ENCODE measurements at regions not wholly inside any gene's neighbourhood (a gene's known extent, or its start where the extent isn't known, plus 50 kb on each side); places are given as distances from the start of the nearest gene placed in this dataset.
"Not testable (repeated sequence)": the region's sequence is repeated elsewhere in the genome, so short reads cannot be mapped to it uniquely, and the experiment has no call there.

GRCh38 chr14:55847766-55848165 is 267.8 kb downstream of the KTN1 start:
- DNase-seq: no peak
- peaks cover 3 to 4% of the 10 kb centered on the region in 2 donors for H3K27me3 Mint-ChIP-seq
- H3K4me1 Mint-ChIP-seq: no peaks in the 10 kb centered on the region
- no peaks in the 10 kb centered on the region for H3K36me3 ChIP-seq (ENCODE audit: insufficient read depth, low read length)
- no peaks in the 10 kb centered on the region for H3K36me3 Mint-ChIP-seq
- H3K9me3 Mint-ChIP-seq: peaks cover 0 to 1% (median 0%) of the 10 kb centered on the region in 5 donors
- CTCF ChIA-PET: no interaction called here
- no peaks in the 10 kb centered on the region for H3K4me1 ChIP-seq (ENCODE audit: insufficient read depth, low read length)
- H3K4me3 ChIP-seq (ENCODE audit: low read length): no peak overlapping the region
- no peak overlapping the region for H3K4me3 Mint-ChIP-seq
- no peaks in the 10 kb centered on the region for H3K27me3 ChIP-seq (ENCODE audit: insufficient read depth, low read length, poor library complexity, severe bottlenecking)
- H3K27ac ChIP-seq (ENCODE audit: low read depth, low read length): no peak overlapping the region
- H3K27ac Mint-ChIP-seq: no peak overlapping the region
- H3K9me3 ChIP-seq (ENCODE audit: low read length): no peaks in the 10 kb centered on the region
- POLR2A ChIA-PET: no interaction called here

- Mint-ChIP-seq H3K4me3 (no peak overlapping the region), H3K27me3 (peaks cover 3 to 4% of the 10 kb centered on the region in 2 donors), H3K9me3 (peaks cover 0 to 1% (median 0%) of the 10 kb centered on the region in 5 donors), H3K4me1 (no peaks in the 10 kb centered on the region), H3K27ac (no peak overlapping the region), H3K36me3 (no peaks in the 10 kb centered on the region)
- no peaks in the 10 kb centered on the region for H3K36me3 ChIP-seq (ENCODE audit: insufficient read depth, low read length)
- H3K4me3 ChIP-seq (ENCODE audit: low read length): no peak overlapping the region
- H3K27me3 ChIP-seq (ENCODE audit: insufficient read depth, low read length, poor library complexity, severe bottlenecking): no peaks in the 10 kb centered on the region
- H3K27ac ChIP-seq (ENCODE audit: low read depth, low read length): no peak overlapping the region
- POLR2A ChIA-PET: no interaction called here
- no peaks in the 10 kb centered on the region for H3K9me3 ChIP-seq (ENCODE audit: low read length)
- CTCF ChIA-PET: no interaction called here
- H3K4me1 ChIP-seq (ENCODE audit: insufficient read depth, low read length): no peaks in the 10 kb centered on the region
- DNase-seq: no peak
These were observed 269.0 kb downstream of the KTN1 start for GRCh38 chr14:55848964-55849363.

GRCh38 chr14:55849833-55850232 is 268.4 kb upstream of the PELI2 start:
- no peaks in the 10 kb centered on the region for H3K4me1 Mint-ChIP-seq
- H3K9me3 ChIP-seq (ENCODE audit: low read length): no peaks in the 10 kb centered on the region
- DNase-seq: no peak

GRCh38 chr14:55850825-55851241 is 267.4 kb upstream of the PELI2 start:
- Histone ChIP-seq H3K27me3 (ENCODE audit: insufficient read depth, low read length, poor library complexity, severe bottlenecking) (no peaks in the 10 kb centered on the region), H3K27ac (ENCODE audit: low read depth, low read length) (no peak overlapping the region), H3K9me3 (ENCODE audit: low read length) (no peaks in the 10 kb centered on the region), H3K36me3 (ENCODE audit: insufficient read depth, low read length) (no peaks in the 10 kb centered on the region), H3K4me1 (ENCODE audit: insufficient read depth, low read length) (no peaks in the 10 kb centered on the region), H3K4me3 (ENCODE audit: low read length) (no peak overlapping the region)
- peaks cover 0 to 1% (median 0%) of the 10 kb centered on the region in 5 donors for H3K9me3 Mint-ChIP-seq
- no peak for DNase-seq
- H3K27me3 Mint-ChIP-seq: peaks cover 3 to 4% of the 10 kb centered on the region in 2 donors
- H3K27ac Mint-ChIP-seq: no peak overlapping the region
- no peaks in the 10 kb centered on the region for H3K4me1 Mint-ChIP-seq
- ChIA-PET POLR2A (no interaction called here), CTCF (no interaction called here)
- H3K36me3 Mint-ChIP-seq: no peaks in the 10 kb centered on the region
- no peak overlapping the region for H3K4me3 Mint-ChIP-seq

More at GRCh38 chr14:55849833-55850232, 268.4 kb upstream of the PELI2 start:
- H3K9me3 Mint-ChIP-seq: peaks cover 0 to 1% (median 0%) of the 10 kb centered on the region in 5 donors
- H3K4me3 Mint-ChIP-seq: no peak overlapping the region
- ChIA-PET CTCF (no interaction called here), POLR2A (no interaction called here)
- no peaks in the 10 kb centered on the region for H3K36me3 Mint-ChIP-seq
- peaks cover 3 to 4% of the 10 kb centered on the region in 2 donors for H3K27me3 Mint-ChIP-seq
- H3K4me1 ChIP-seq (ENCODE audit: insufficient read depth, low read length): no peaks in the 10 kb centered on the region
- no peak overlapping the region for H3K27ac Mint-ChIP-seq
- no peaks in the 10 kb centered on the region for H3K27me3 ChIP-seq (ENCODE audit: insufficient read depth, low read length, poor library complexity, severe bottlenecking)
- H3K4me3 ChIP-seq (ENCODE audit: low read length): no peak overlapping the region
- H3K27ac ChIP-seq (ENCODE audit: low read depth, low read length): no peak overlapping the region
- H3K36me3 ChIP-seq (ENCODE audit: insufficient read depth, low read length): no peaks in the 10 kb centered on the region

- CTCF ChIA-PET: no interaction called here
- H3K36me3 ChIP-seq (ENCODE audit: insufficient read depth, low read length): no peaks in the 10 kb centered on the region
These were observed 266.9 kb upstream of the PELI2 start for GRCh38 chr14:55851301-55851700.

GRCh38 chr14:55851961-55852360 is 266.2 kb upstream of the PELI2 start:
- H3K27me3 Mint-ChIP-seq: peaks cover 3 to 4% of the 10 kb centered on the region in 2 donors
- H3K27ac Mint-ChIP-seq: no peak overlapping the region
- H3K36me3 Mint-ChIP-seq: no peaks in the 10 kb centered on the region
- POLR2A ChIA-PET: no interaction called here
- no peaks in the 10 kb centered on the region for H3K4me1 Mint-ChIP-seq
- H3K9me3 Mint-ChIP-seq: peaks cover 0 to 1% (median 0%) of the 10 kb centered on the region in 5 donors
- Histone ChIP-seq H3K4me3 (ENCODE audit: low read length) (no peak overlapping the region), H3K27ac (ENCODE audit: low read depth, low read length) (no peak overlapping the region), H3K36me3 (ENCODE audit: insufficient read depth, low read length) (no peaks in the 10 kb centered on the region), H3K4me1 (ENCODE audit: insufficient read depth, low read length) (no peaks in the 10 kb centered on the region), H3K9me3 (ENCODE audit: low read length) (no peaks in the 10 kb centered on the region), H3K27me3 (ENCODE audit: insufficient read depth, low read length, poor library complexity, severe bottlenecking) (no peaks in the 10 kb centered on the region)
- CTCF ChIA-PET: no interaction called here
- DNase-seq: no peak
- H3K4me3 Mint-ChIP-seq: no peak overlapping the region

More at GRCh38 chr14:55851301-55851700, 266.9 kb upstream of the PELI2 start:
- POLR2A ChIA-PET: no interaction called here
- Histone ChIP-seq H3K4me1 (ENCODE audit: insufficient read depth, low read length) (no peaks in the 10 kb centered on the region), H3K9me3 (ENCODE audit: low read length) (no peaks in the 10 kb centered on the region), H3K4me3 (ENCODE audit: low read length) (no peak overlapping the region), H3K27ac (ENCODE audit: low read depth, low read length) (no peak overlapping the region), H3K27me3 (ENCODE audit: insufficient read depth, low read length, poor library complexity, severe bottlenecking) (no peaks in the 10 kb centered on the region)
- H3K27ac Mint-ChIP-seq: no peak overlapping the region
- no peaks in the 10 kb centered on the region for H3K36me3 Mint-ChIP-seq
- H3K9me3 Mint-ChIP-seq: peaks cover 0 to 1% (median 0%) of the 10 kb centered on the region in 5 donors
- DNase-seq: no peak
- H3K4me3 Mint-ChIP-seq: no peak overlapping the region
- peaks cover 3 to 4% of the 10 kb centered on the region in 2 donors for H3K27me3 Mint-ChIP-seq
- no peaks in the 10 kb centered on the region for H3K4me1 Mint-ChIP-seq

GRCh38 chr14:55855751-55856150 is 262.5 kb upstream of the PELI2 start:
- Mint-ChIP-seq H3K36me3 (peaks cover 0 to 10% (median 3%) of the 10 kb centered on the region in 3 donors), H3K4me3 (no peak overlapping the region), H3K4me1 (no peaks in the 10 kb centered on the region), H3K27ac (no peak overlapping the region), H3K27me3 (peaks cover 0 to under 1% of the 10 kb centered on the region in 2 donors), H3K9me3 (peaks cover 10 to 14% (median 12%) of the 10 kb centered on the region in 5 donors)
- no peaks in the 10 kb centered on the region for H3K4me1 ChIP-seq (ENCODE audit: insufficient read depth, low read length)
- ChIA-PET POLR2A (no interaction called here), CTCF (no interaction called here)
- H3K36me3 ChIP-seq (ENCODE audit: insufficient read depth, low read length): no peaks in the 10 kb centered on the region
- H3K27ac ChIP-seq (ENCODE audit: low read depth, low read length): no peak overlapping the region
- no peaks in the 10 kb centered on the region for H3K9me3 ChIP-seq (ENCODE audit: low read length)
- no peak for DNase-seq
- H3K4me3 ChIP-seq (ENCODE audit: low read length): no peak overlapping the region
- no peaks in the 10 kb centered on the region for H3K27me3 ChIP-seq (ENCODE audit: insufficient read depth, low read length, poor library complexity, severe bottlenecking)

- peaks cover 17 to 24% (median 18%) of the 10 kb centered on the region in 5 donors for H3K9me3 Mint-ChIP-seq
- Histone ChIP-seq H3K27me3 (ENCODE audit: insufficient read depth, low read length, poor library complexity, severe bottlenecking) (no peaks in the 10 kb centered on the region), H3K4me1 (ENCODE audit: insufficient read depth, low read length) (no peaks in the 10 kb centered on the region), H3K9me3 (ENCODE audit: low read length) (no peaks in the 10 kb centered on the region), H3K27ac (ENCODE audit: low read depth, low read length) (no peak overlapping the region), H3K4me3 (ENCODE audit: low read length) (no peak overlapping the region), H3K36me3 (ENCODE audit: insufficient read depth, low read length) (no peaks in the 10 kb centered on the region)
- H3K27ac Mint-ChIP-seq: peak overlapping the region in 1 of 8 donors; percentile 34
- no peaks in the 10 kb centered on the region for H3K4me1 Mint-ChIP-seq
- no peak for DNase-seq
- peaks cover 0 to 9% of the 10 kb centered on the region in 2 donors for H3K27me3 Mint-ChIP-seq
- no peak overlapping the region for H3K4me3 Mint-ChIP-seq
- H3K36me3 Mint-ChIP-seq: peaks cover 0 to 21% (median 3%) of the 10 kb centered on the region in 3 donors
- POLR2A ChIA-PET: no interaction called here
- CTCF ChIA-PET: no interaction called here
These were observed 259.6 kb upstream of the PELI2 start for GRCh38 chr14:55858604-55859003.

GRCh38 chr14:55861561-55861960 is 256.6 kb upstream of the PELI2 start:
- H3K36me3 ChIP-seq (ENCODE audit: insufficient read depth, low read length); H3K4me1 Mint-ChIP-seq; CTCF ChIA-PET; H3K27ac Mint-ChIP-seq; H3K4me3 Mint-ChIP-seq; DNase-seq; H3K27ac ChIP-seq (ENCODE audit: low read depth, low read length); H3K4me3 ChIP-seq (ENCODE audit: low read length); H3K9me3 ChIP-seq (ENCODE audit: low read length); H3K27me3 ChIP-seq (ENCODE audit: insufficient read depth, low read length, poor library complexity, severe bottlenecking); POLR2A ChIA-PET; H3K4me1 ChIP-seq (ENCODE audit: insufficient read depth, low read length): not testable (repeated sequence)
- Mint-ChIP-seq H3K9me3 (peaks cover 22 to 37% (median 30%) of the 10 kb centered on the region in 5 donors), H3K36me3 (peaks cover 0 to 27% (median 6%) of the 10 kb centered on the region in 3 donors), H3K27me3 (peaks cover 1 to 16% of the 10 kb centered on the region in 2 donors)

Data from CD8-positive, alpha-beta memory T cell (primary cell).